GM12864 (cell line): ENCODE measurements at regions not wholly inside any gene's neighbourhood (a gene's known extent, or its start where the extent isn't known, plus 50 kb on each side); places are given as distances from the start of the nearest gene placed in this dataset.

Experiments used
- DNase-seq: peaks from one replicate; pipeline ENCODE4 v3.0.0-alpha.2; 2011; ENCODE audit warnings: low read depth
- H3K4me3 ChIP-seq: 2 replicates; pipeline ENCODE4 v1.5.1; 2011; ENCODE audit warnings: mild to moderate bottlenecking, low read depth, low read length, control low read depth
- TF ChIP-seq, protein P1 (sequence below): IDR thresholded peaks from 2 replicates; pipeline ENCODE4 v1.5.1; 2011; ENCODE audit warnings: low read depth, mild to moderate bottlenecking, moderate library complexity, low read length, control low read depth, inconsistent platforms; ENCODE audit errors: missing control alignments

DNA sequence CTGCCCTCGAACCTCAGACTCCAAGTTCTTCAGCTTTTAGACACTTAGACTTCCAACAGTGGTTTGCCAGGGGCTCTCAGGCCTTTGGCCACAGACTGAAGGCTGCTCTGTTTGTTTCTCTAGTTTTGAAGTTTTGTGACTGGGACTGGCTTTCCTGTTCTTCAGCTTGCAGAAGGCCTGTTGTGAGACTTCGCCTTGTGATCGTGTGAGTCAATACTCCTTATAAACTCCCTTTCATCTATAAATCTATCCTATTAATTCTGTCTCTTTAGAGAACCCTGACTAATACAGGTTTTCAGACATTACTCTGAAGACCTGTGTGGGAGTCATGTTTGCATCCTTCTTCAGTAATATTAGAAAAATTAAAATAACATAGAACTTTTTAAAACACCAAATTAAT, 289.1 kb downstream of the RMST start:
- no peak for DNase-seq
- H3K4me3 ChIP-seq, result no peak overlapping the region
- TF ChIP-seq, protein P1, sequence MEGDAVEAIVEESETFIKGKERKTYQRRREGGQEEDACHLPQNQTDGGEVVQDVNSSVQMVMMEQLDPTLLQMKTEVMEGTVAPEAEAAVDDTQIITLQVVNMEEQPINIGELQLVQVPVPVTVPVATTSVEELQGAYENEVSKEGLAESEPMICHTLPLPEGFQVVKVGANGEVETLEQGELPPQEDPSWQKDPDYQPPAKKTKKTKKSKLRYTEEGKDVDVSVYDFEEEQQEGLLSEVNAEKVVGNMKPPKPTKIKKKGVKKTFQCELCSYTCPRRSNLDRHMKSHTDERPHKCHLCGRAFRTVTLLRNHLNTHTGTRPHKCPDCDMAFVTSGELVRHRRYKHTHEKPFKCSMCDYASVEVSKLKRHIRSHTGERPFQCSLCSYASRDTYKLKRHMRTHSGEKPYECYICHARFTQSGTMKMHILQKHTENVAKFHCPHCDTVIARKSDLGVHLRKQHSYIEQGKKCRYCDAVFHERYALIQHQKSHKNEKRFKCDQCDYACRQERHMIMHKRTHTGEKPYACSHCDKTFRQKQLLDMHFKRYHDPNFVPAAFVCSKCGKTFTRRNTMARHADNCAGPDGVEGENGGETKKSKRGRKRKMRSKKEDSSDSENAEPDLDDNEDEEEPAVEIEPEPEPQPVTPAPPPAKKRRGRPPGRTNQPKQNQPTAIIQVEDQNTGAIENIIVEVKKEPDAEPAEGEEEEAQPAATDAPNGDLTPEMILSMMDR, result no peak

DNA sequence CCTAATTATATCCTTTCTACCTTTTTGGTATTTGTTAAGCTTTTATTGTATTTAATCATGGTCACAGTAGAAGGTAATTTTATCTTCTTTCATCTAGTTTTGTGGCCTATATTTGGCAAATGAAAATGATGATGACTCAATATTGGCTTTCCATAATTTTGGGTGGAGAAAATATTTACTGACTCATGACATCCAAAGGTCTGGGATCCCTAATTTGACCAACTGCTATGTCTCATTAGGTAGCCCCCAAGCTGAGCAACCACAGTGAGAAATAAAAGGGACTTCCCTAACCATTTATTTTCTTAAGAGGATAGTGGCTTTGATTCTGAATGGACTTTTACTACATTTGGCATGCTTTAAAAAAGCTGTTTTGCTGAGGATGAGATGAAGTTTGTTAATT, 289.5 kb downstream of the RMST start:
- H3K4me3 ChIP-seq, result no peak overlapping the region
- TF ChIP-seq, protein P1, result no peak
- no peak for DNase-seq

DNA sequence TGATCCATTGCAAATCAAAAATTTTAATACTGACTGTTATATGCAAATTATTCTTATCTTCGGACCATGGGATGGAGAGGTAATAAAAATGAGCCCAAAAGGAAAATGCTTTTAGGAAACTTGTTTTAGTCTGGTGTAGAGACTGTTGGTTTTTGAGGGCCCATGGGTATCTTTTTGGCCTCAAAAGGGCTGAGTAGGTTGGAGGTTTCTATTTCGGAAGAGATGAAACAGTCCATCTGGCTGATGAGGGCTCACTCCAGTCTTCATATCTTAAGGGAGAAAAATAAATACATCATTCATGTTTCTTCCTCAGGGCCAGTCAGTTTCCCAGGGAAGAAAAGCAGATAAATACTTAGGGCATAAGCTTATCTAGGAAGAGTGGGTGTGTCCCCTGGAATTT, 290.7 kb downstream of the RMST start:
- TF ChIP-seq, protein P1, result no peak
- H3K4me3 ChIP-seq, result no peak overlapping the region
- DNase-seq, result no peak

DNA sequence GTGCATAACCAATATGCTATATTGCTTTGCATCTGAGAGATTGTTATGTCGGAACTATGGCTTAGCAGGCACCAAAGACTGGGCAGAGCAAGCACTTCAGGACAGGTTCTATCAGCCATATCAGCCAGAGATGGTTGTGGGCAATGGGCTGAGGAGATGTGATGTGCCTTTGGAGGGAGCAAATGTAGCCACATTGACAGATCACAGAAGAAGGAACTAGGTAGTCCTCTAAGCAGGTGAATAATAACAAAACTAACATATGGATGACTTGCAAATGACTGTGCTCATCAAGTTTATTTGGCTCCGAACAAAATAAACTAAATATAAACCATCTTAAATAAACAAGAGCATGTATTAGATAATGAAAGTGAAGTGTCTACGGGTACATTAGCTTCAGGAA, 291.7 kb downstream of the RMST start:
- H3K4me3 ChIP-seq, result no peak overlapping the region
- DNase-seq, result no peak
- TF ChIP-seq, protein P1, result no peak

DNA sequence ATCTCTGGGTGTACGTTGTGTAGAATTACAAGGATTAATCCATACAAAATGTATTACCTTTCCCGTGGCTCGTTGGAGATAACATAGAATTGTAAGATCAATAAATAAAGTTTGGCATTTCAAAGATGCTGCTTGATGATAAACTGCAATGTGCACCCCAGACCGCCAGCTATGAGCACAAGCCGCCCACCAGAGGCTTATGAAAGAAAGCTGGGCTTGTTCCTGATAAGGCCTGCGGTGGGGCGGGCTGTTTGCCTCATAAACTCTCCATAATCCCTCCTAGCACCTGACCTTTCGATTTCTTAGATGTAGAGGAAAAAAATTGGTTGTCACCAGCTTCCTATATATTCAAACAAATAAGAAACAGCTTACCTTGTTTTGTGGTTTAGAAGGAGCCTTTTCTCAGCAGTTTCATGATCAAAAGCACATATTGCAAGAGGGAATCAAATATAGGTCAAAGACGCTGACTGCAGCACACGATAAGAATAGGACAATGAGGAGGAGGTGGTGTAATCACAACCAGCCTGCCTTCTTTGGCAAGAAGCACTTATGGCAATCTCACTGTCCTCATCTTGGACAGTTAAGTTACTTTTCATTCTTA, 293.6 kb downstream of the RMST start:
- no peak for DNase-seq
- no peak overlapping the region for H3K4me3 ChIP-seq
- TF ChIP-seq, protein P1, result no peak

DNA sequence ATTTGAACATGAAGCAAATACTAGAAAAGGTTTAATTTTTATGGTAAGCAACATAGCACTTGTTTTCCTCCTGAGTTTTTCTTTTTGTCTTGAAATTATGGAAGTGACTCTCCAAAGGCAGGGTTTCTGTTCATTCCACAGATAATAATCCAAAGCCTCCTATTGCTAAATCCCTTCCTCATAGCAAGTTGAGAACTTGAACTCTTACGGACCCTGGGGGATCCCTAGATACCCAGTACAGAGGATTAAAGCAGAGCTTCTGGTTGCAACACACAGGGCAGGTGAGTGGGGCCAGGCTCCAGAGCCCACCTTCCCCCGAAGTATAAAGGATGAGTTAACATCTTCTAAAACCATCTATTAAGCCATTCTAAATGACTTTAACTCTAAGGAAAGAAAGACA, 294.1 kb downstream of the RMST start:
- TF ChIP-seq, protein P1, result no peak

DNA sequence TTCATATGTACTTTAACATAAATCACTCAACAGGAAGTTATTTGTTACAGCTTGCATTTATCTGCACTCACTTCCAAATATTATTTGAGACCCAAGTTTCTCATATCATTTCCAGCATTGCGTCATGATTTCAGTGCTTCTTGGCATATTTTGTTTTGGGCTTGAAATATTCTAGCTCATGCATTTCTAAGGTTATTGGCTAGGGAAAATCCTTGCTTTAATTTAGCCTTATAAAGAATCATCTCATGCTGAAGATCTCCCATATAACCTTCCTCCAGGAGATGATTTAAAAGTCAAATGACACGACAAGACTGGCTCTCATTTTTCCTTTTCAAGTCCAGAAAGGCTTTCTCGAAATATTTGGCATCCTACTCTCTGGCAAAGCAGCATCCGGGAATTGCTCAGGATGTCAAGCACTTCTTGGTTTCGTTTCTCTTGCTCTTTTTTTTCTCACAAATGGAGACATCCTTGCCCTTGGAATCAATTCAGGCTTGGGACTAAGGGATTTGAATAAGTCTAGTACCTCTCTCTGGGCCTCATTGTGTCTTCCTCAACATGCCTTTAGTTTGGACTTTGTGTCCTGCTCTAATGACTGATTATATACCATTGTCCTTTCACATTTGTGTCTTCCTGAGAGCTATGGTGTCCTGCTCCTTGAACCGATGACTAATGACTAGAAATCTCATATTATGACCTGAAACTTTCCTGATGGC, 295.0 kb downstream of the RMST start:
- DNase-seq, result no peak
- TF ChIP-seq, protein P1, result no peak
- no peak overlapping the region for H3K4me3 ChIP-seq

More for the DNA sequence above, 294.1 kb downstream of the RMST start:
- no peak overlapping the region for H3K4me3 ChIP-seq
- no peak for DNase-seq
